Esophagus squamous epithelium (tissue), 4 donors: ENCODE measurements at regions not wholly inside any gene's neighbourhood (a gene's known extent, or its start where the extent isn't known, plus 50 kb on each side); places are given as distances from the start of the nearest gene placed in this dataset.

Experiments
- CTCF ChIP-seq, 6 experiments: fragments of 450-650 bp in 4 of 6; fragments of 200-600 bp in 2 of 6; sonication (generic) in 2 of 6; IDR thresholded peaks; one replicate each; pipeline ENCODE4 v1.5.1; 2016 to 2019; ENCODE audit warnings: antibody characterized with exemption in 6 of 6, mild to moderate bottlenecking in 4 of 6, moderate library complexity in 4 of 6
- POLR2A ChIP-seq, 4 donors: fragments of 450-650 bp; IDR thresholded peaks; one replicate each; pipeline ENCODE4 v1.6.1; 2017; ENCODE audit warnings: antibody characterized with exemption in 4 of 4, mild to moderate bottlenecking in 4 of 4, moderate library complexity in 3 of 4

GRCh38 chr16:86700046-86700945, 121.9 kb downstream of the FOXL1 start:
- TF ChIP-seq CTCF (IDR thresholded peaks at IDR 0.05) (no peak), POLR2A (IDR thresholded peaks at IDR 0.05) (no peak)
